ENCODE measurements at regions not wholly inside any gene's neighbourhood (a gene's known extent, or its start where the extent isn't known, plus 50 kb on each side); places are given as distances from the start of the nearest gene placed in this dataset.
"Not testable (repeated sequence)": the region's sequence is repeated elsewhere in the genome, so short reads cannot be mapped to it uniquely, and the experiment has no call there.

DNA sequence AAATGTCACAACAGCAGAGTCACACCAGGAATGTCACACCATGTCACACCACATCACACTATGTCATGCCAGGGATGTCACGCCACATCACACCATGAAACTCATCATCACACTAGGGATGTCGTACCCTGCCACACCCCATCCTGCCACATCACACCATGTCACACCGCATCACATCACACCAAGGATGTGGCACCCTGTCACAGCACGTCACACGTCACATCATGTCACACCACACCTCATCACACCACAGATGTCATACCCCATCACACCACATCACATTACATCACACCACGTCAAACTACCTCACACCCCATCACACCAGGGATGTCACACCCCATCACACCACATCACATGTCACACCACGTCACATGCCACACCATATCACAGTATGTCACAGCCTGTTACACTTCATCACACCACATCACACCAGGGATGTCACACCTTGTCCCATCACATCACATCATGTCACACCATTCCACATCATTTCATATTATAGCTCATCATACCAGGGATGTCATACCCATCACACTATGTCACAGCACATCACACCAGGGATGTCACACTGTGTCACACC lies 90.9 kb downstream of the TMEM121 start:
- CTCF ChIA-PET, result no interaction called here
- Histone ChIP-seq H3K36me3 (ENCODE audit: low read depth, low read length) (no peaks in the 10 kb centered on the region), H3K27me3 (ENCODE audit: low read length) (peaks cover 3% of the 10 kb centered on the region; the same call in 1 of the 2 replicates), H3K4me2 (ENCODE audit: low read length) (no peak overlapping the region), H3K9ac (ENCODE audit: low read length) (no peak overlapping the region), H3K9me3 (ENCODE audit: low read length) (no peaks in the 10 kb centered on the region), H3K9me2 (replicated peaks; ENCODE audit: low read length) (no peaks in the 10 kb centered on the region), H3F3A (ENCODE audit: low read length, unreplicated experiment) (no peaks in the 10 kb centered on the region), H3K27ac (ENCODE audit: low read length) (no peak overlapping the region), H2AFZ (ENCODE audit: low read length) (no peak overlapping the region), H3K4me3 (ENCODE audit: low read length) (no peak overlapping the region), H3K79me2 (ENCODE audit: low read length) (no peaks in the 10 kb centered on the region), H4K20me1 (ENCODE audit: low read length) (no peaks in the 10 kb centered on the region), H3K4me1 (ENCODE audit: insufficient read depth, low read length) (no peaks in the 10 kb centered on the region)
- TF ChIP-seq, protein P1, sequence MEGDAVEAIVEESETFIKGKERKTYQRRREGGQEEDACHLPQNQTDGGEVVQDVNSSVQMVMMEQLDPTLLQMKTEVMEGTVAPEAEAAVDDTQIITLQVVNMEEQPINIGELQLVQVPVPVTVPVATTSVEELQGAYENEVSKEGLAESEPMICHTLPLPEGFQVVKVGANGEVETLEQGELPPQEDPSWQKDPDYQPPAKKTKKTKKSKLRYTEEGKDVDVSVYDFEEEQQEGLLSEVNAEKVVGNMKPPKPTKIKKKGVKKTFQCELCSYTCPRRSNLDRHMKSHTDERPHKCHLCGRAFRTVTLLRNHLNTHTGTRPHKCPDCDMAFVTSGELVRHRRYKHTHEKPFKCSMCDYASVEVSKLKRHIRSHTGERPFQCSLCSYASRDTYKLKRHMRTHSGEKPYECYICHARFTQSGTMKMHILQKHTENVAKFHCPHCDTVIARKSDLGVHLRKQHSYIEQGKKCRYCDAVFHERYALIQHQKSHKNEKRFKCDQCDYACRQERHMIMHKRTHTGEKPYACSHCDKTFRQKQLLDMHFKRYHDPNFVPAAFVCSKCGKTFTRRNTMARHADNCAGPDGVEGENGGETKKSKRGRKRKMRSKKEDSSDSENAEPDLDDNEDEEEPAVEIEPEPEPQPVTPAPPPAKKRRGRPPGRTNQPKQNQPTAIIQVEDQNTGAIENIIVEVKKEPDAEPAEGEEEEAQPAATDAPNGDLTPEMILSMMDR (conservative IDR thresholded peaks at IDR 0.05; ENCODE audit: low read depth, low read length), result no peak
- TF ChIP-seq EZH2phosphoT487 (IDR thresholded peaks at IDR 0.05; ENCODE audit: borderline replicate concordance, low read length) (no peak), EZH2 (IDR thresholded peaks at IDR 0.05; ENCODE audit: low read length, unreplicated experiment) (no peak)
- ATAC-seq (no peak), DNase-seq (no peak)
- intact Hi-C loops (cut with micrococcal nuclease), result no loop called here
- POLR2A ChIA-PET (ENCODE audit: unreplicated experiment), result no interaction called here
- no TSS peak for BruUV-seq (replicated peaks)

DNA sequence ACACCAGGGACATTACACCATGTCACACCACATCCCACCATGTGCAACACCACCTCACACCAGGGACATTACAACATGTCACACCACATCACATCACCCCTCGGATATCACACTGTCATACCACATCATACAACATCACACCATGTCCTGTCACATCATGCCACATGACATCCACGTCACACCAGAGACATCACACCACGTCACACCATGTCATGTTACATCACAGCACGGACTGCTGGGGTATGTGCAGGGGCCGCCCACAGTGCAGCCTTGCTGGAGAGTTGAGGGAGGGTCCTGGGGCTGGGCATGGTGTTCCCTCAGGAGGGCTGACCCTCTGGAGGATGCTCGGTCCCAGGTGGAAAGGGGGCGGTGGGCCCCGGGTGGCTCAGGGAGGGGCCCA lies 91.4 kb downstream of the TMEM121 start:
- ATAC-seq; DNase-seq; H3F3A ChIP-seq (ENCODE audit: low read length, unreplicated experiment); H3K79me2 ChIP-seq (ENCODE audit: low read length); H4K20me1 ChIP-seq (ENCODE audit: low read length); CTCF ChIA-PET; H2AFZ ChIP-seq (ENCODE audit: low read length); H3K9me2 ChIP-seq (replicated peaks; ENCODE audit: low read length); intact Hi-C loops (cut with micrococcal nuclease); H3K27me3 ChIP-seq (ENCODE audit: low read length); H3K9ac ChIP-seq (ENCODE audit: low read length); H3K9me3 ChIP-seq (ENCODE audit: low read length); H3K27ac ChIP-seq (ENCODE audit: low read length); BruUV-seq (replicated peaks); H3K4me1 ChIP-seq (ENCODE audit: insufficient read depth, low read length); H3K4me2 ChIP-seq (ENCODE audit: low read length); POLR2A ChIA-PET (ENCODE audit: unreplicated experiment); H3K4me3 ChIP-seq (ENCODE audit: low read length); H3K36me3 ChIP-seq (ENCODE audit: low read depth, low read length): not testable (repeated sequence)

DNA sequence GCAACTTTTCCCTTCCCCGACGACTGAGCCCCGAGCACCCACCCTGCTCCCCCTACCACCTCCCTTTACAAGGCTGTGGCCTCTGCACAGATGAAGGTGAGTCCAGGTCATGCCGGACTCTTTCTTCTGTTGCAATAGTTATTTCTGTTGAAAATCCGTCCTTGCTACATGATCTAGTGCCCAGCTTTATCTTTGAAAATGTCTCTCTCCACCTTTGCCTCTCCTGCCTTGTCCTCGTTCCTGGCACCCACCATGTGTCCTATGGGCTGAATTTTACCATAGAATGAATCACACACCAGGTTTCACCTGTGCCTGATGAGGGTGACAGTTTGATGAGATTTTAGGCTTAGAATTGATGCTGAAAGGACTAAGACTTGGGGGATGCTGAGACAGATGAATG lies 92.9 kb downstream of the TMEM121 start:
- H3K79me2 ChIP-seq (ENCODE audit: low read length); H3K4me2 ChIP-seq (ENCODE audit: low read length); H3K4me3 ChIP-seq (ENCODE audit: low read length); H3K9me3 ChIP-seq (ENCODE audit: low read length); ATAC-seq; H3K9me2 ChIP-seq (replicated peaks; ENCODE audit: low read length); H3K9ac ChIP-seq (ENCODE audit: low read length); H3K27ac ChIP-seq (ENCODE audit: low read length); H3F3A ChIP-seq (ENCODE audit: low read length, unreplicated experiment); POLR2A ChIA-PET (ENCODE audit: unreplicated experiment); H3K4me1 ChIP-seq (ENCODE audit: insufficient read depth, low read length); DNase-seq; BruUV-seq (replicated peaks); H4K20me1 ChIP-seq (ENCODE audit: low read length); H3K27me3 ChIP-seq (ENCODE audit: low read length); intact Hi-C loops (cut with micrococcal nuclease); H3K36me3 ChIP-seq (ENCODE audit: low read depth, low read length); H2AFZ ChIP-seq (ENCODE audit: low read length); CTCF ChIA-PET: not testable (repeated sequence)

DNA sequence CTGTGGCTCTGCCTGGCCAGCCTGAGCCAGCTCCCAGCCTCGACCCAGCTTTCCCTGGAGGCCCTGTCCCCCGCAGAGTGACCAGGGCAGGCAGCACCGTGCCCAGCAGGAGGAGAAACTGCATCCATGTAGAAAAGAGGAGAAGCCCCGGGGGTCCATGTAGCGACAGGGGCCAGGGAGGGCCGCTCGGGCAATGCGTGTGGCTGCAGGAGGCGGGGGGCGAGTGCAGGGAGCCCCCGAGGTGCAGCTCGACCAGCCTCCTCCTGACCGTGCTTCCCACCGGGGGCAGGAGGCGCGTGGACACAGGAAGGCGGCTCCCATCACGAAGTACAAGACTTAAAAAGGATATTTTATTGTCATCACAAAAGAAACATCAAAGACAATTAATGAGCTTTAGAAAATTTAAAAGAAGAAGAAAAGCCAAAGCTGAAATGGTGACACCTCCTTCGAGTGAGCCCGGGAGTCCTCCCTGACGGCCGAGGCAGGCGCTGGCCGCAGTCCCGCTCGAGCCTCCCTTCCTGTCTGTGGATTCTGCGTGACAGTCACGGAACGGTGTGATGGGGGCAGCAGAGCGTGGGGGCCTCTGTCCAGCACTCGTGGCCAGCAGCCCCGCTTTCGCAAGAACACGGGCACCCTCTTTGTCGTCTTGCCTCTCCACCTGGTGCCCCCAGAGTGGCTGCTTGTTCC lies 93.9 kb downstream of the TMEM121 start:
- CTCF ChIA-PET; BruUV-seq (replicated peaks); H3K9ac ChIP-seq (ENCODE audit: low read length); H3K4me2 ChIP-seq (ENCODE audit: low read length); intact Hi-C loops (cut with micrococcal nuclease); H3K36me3 ChIP-seq (ENCODE audit: low read depth, low read length); H3K9me2 ChIP-seq (replicated peaks; ENCODE audit: low read length); H3F3A ChIP-seq (ENCODE audit: low read length, unreplicated experiment); H3K79me2 ChIP-seq (ENCODE audit: low read length); POLR2A ChIA-PET (ENCODE audit: unreplicated experiment); H3K27me3 ChIP-seq (ENCODE audit: low read length); H3K9me3 ChIP-seq (ENCODE audit: low read length); H4K20me1 ChIP-seq (ENCODE audit: low read length); DNase-seq; H2AFZ ChIP-seq (ENCODE audit: low read length); ATAC-seq; H3K4me1 ChIP-seq (ENCODE audit: insufficient read depth, low read length); H3K4me3 ChIP-seq (ENCODE audit: low read length); H3K27ac ChIP-seq (ENCODE audit: low read length): not testable (repeated sequence)

DNA sequence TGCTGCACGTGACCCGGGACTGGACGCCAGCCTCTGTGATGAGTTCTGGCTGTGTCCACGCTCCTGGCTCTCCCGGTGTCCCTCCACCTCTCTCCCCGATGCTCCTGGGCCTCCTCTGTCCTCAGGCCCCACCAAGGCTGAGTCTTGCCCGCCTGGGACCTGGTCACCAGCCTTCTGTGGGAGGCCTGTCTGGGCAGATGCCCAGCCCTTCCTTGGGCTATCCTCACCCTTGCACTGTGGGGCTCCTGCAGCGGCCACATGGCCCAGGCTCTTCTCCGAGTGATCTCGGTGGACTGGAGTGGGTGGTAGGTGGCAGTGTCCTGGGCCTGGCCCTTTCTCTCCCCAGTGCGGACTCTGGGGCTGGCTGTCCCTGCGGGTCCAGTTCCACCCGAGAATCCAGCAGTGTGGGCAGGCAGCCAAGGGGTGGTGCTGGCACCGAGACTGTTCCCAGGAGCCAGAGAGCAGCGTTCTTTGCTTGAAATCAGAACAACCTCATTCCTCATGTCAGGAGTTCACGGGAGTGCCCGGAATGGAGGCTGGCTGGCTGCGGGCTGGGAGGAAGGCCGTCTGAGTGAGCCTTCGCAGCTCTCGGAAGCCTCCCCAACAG lies 94.6 kb downstream of the TMEM121 start:
- CTCF ChIA-PET; H3K4me3 ChIP-seq (ENCODE audit: low read length); H2AFZ ChIP-seq (ENCODE audit: low read length); H3F3A ChIP-seq (ENCODE audit: low read length, unreplicated experiment); H3K27ac ChIP-seq (ENCODE audit: low read length); H4K20me1 ChIP-seq (ENCODE audit: low read length); ATAC-seq; intact Hi-C loops (cut with micrococcal nuclease); H3K9me3 ChIP-seq (ENCODE audit: low read length); H3K4me1 ChIP-seq (ENCODE audit: insufficient read depth, low read length); POLR2A ChIA-PET (ENCODE audit: unreplicated experiment); H3K79me2 ChIP-seq (ENCODE audit: low read length); H3K4me2 ChIP-seq (ENCODE audit: low read length); H3K9me2 ChIP-seq (replicated peaks; ENCODE audit: low read length); H3K9ac ChIP-seq (ENCODE audit: low read length); H3K36me3 ChIP-seq (ENCODE audit: low read depth, low read length); BruUV-seq (replicated peaks); DNase-seq; H3K27me3 ChIP-seq (ENCODE audit: low read length): not testable (repeated sequence)
